NT2/D1 (cell line): ENCODE measurements at regions not wholly inside any gene's neighbourhood (a gene's known extent, or its start where the extent isn't known, plus 50 kb on each side); places are given as distances from the start of the nearest gene placed in this dataset.

ENCODE experiments used
- DNase-seq: peaks from one replicate; pipeline ENCODE4 v3.0.0-alpha.2; 2011; ENCODE audit warnings: low read depth, low spot score
- H3K27me3 ChIP-seq: 2 replicates; pipeline ENCODE4 v1.6.0; 2011; ENCODE audit warnings: mild to moderate bottlenecking; ENCODE audit not compliant: insufficient read length, insufficient read depth
- H3K36me3 ChIP-seq: 2 replicates; pipeline ENCODE4 v1.6.1; 2011; ENCODE audit warnings: mild to moderate bottlenecking, low read length, mixed read lengths; ENCODE audit not compliant: insufficient read depth, insufficient read length
- H3K4me1 ChIP-seq: 2 replicates; pipeline ENCODE4 v1.5.1; 2011; ENCODE audit not compliant: insufficient read depth, insufficient read length
- H3K4me3 ChIP-seq: 2 replicates; pipeline ENCODE4 v1.5.1; 2011; ENCODE audit warnings: low read depth; ENCODE audit not compliant: insufficient read length
- H3K9ac ChIP-seq: 2 replicates; pipeline ENCODE4 v1.6.0; 2011; ENCODE audit warnings: low read depth; ENCODE audit not compliant: insufficient read length
- H3K9me3 ChIP-seq: 2 replicates; pipeline ENCODE4 v1.5.1; 2011; ENCODE audit warnings: mild to moderate bottlenecking, low read length; ENCODE audit not compliant: insufficient read depth
- SUZ12 ChIP-seq: IDR thresholded peaks from 2 replicates; pipeline ENCODE4 v1.6.1; 2011; ENCODE audit not compliant: insufficient read length, insufficient read depth; ENCODE audit errors: extremely low read depth
- YY1 ChIP-seq: IDR thresholded peaks from 2 replicates; pipeline ENCODE4 v1.6.1; 2011; ENCODE audit not compliant: insufficient read length, insufficient read depth
- ZNF274 ChIP-seq: IDR thresholded peaks from 2 replicates; pipeline ENCODE4 v1.6.1; 2011; ENCODE audit warnings: mild to moderate bottlenecking, low read depth, low read length

- H3K36me3 ChIP-seq, result no peaks in the 10 kb centered on the region
Measured at GRCh38 chr5:2514484-2514883, 237.0 kb downstream of the IRX2 start.

GRCh38 chr5:2511706-2512105 lies 239.8 kb downstream of the IRX2 start:
- H3K4me1 ChIP-seq, result no peaks in the 10 kb centered on the region
- no peaks in the 10 kb centered on the region for H3K36me3 ChIP-seq
- no peak overlapping the region for H3K9ac ChIP-seq
- TF ChIP-seq YY1, result no peak
- no peak for TF ChIP-seq SUZ12
- no peak for TF ChIP-seq ZNF274
- no peak overlapping the region for H3K4me3 ChIP-seq
- no peaks in the 10 kb centered on the region for H3K27me3 ChIP-seq
- no peaks in the 10 kb centered on the region for H3K9me3 ChIP-seq
- no peak for DNase-seq

More at GRCh38 chr5:2514484-2514883, 237.0 kb downstream of the IRX2 start:
- no peak for DNase-seq
- Histone ChIP-seq H3K9me3 (no peaks in the 10 kb centered on the region), H3K4me3 (no peak overlapping the region), H3K4me1 (no peaks in the 10 kb centered on the region), H3K27me3 (no peaks in the 10 kb centered on the region), H3K9ac (no peak overlapping the region)
- TF ChIP-seq ZNF274 (no peak), YY1 (no peak), SUZ12 (no peak)

GRCh38 chr5:2511126-2511525 lies 240.4 kb downstream of the IRX2 start:
- Histone ChIP-seq H3K36me3 (no peaks in the 10 kb centered on the region), H3K4me1 (no peaks in the 10 kb centered on the region), H3K27me3 (no peaks in the 10 kb centered on the region), H3K9me3 (no peaks in the 10 kb centered on the region), H3K4me3 (no peak overlapping the region), H3K9ac (no peak overlapping the region)
- no peak for DNase-seq
- TF ChIP-seq SUZ12 (no peak), YY1 (no peak), ZNF274 (no peak)

- no peaks in the 10 kb centered on the region for H3K36me3 ChIP-seq
- no peak overlapping the region for H3K4me3 ChIP-seq
- no peaks in the 10 kb centered on the region for H3K4me1 ChIP-seq
- no peak for TF ChIP-seq ZNF274
- no peak for TF ChIP-seq YY1
- no peak for TF ChIP-seq SUZ12
- no peak for DNase-seq
- no peaks in the 10 kb centered on the region for H3K27me3 ChIP-seq
- H3K9ac ChIP-seq, result no peak overlapping the region
- no peaks in the 10 kb centered on the region for H3K9me3 ChIP-seq
Measured at GRCh38 chr5:2509527-2509926, 241.9 kb downstream of the IRX2 start.

GRCh38 chr5:2508514-2508913 lies 243.0 kb downstream of the IRX2 start:
- H3K27me3 ChIP-seq, result no peaks in the 10 kb centered on the region
- DNase-seq, result no peak

GRCh38 chr5:2507611-2508010 lies 243.9 kb downstream of the IRX2 start:
- H3K9ac ChIP-seq, result no peak overlapping the region
- no peaks in the 10 kb centered on the region for H3K36me3 ChIP-seq
- peaks cover 7% of the 10 kb centered on the region; the same call in 1 of the 2 replicates for H3K9me3 ChIP-seq
- no peak for TF ChIP-seq SUZ12
- TF ChIP-seq YY1, result no peak
- TF ChIP-seq ZNF274, result no peak
- H3K4me1 ChIP-seq, result no peaks in the 10 kb centered on the region
- DNase-seq, result no peak
- H3K27me3 ChIP-seq, result no peaks in the 10 kb centered on the region
- H3K4me3 ChIP-seq, result no peak overlapping the region

More at GRCh38 chr5:2508514-2508913, 243.0 kb downstream of the IRX2 start:
- no peaks in the 10 kb centered on the region for H3K4me1 ChIP-seq
- H3K9ac ChIP-seq, result no peak overlapping the region
- no peaks in the 10 kb centered on the region for H3K36me3 ChIP-seq
- TF ChIP-seq YY1 (no peak), SUZ12 (no peak), ZNF274 (no peak)
- peaks cover 3% of the 10 kb centered on the region; the same call in 1 of the 2 replicates for H3K9me3 ChIP-seq
- no peak overlapping the region for H3K4me3 ChIP-seq

GRCh38 chr5:2506603-2507002 lies 244.9 kb downstream of the IRX2 start:
- DNase-seq, result no peak
- H3K27me3 ChIP-seq, result no peaks in the 10 kb centered on the region
- H3K9me3 ChIP-seq, result peaks cover 7% of the 10 kb centered on the region; the same call in 1 of the 2 replicates
- TF ChIP-seq ZNF274 (no peak), SUZ12 (no peak), YY1 (no peak)
- no peak overlapping the region for H3K9ac ChIP-seq
- H3K4me3 ChIP-seq, result no peak overlapping the region
- no peaks in the 10 kb centered on the region for H3K36me3 ChIP-seq
- no peaks in the 10 kb centered on the region for H3K4me1 ChIP-seq

- no peaks in the 10 kb centered on the region for H3K27me3 ChIP-seq
- H3K36me3 ChIP-seq, result no peaks in the 10 kb centered on the region
- no peak overlapping the region for H3K9ac ChIP-seq
- H3K4me1 ChIP-seq, result no peaks in the 10 kb centered on the region
- H3K9me3 ChIP-seq, result peaks cover 10% of the 10 kb centered on the region; the same call in 1 of the 2 replicates
- no peak overlapping the region for H3K4me3 ChIP-seq
- DNase-seq, result no peak
- no peak for TF ChIP-seq ZNF274
Measured at GRCh38 chr5:2505217-2505616, 246.3 kb downstream of the IRX2 start.
